Duodenal mucosa (tissue), 2 donors: ENCODE measurements at regions not wholly inside any gene's neighbourhood (a gene's known extent, or its start where the extent isn't known, plus 50 kb on each side); places are given as distances from the start of the nearest gene placed in this dataset.

Experiments used
- H3K27ac ChIP-seq: one replicate; pipeline ENCODE4 v1.7.0; 2013; ENCODE audit warnings: low read depth, low read length
- H3K27me3 ChIP-seq, 2 donors: one replicate each; pipeline ENCODE4 v1.7.0; 2013; ENCODE audit warnings: low read length in 2 of 2, control low read depth in 1 of 2; ENCODE audit not compliant: insufficient read depth in 2 of 2, control insufficient read depth in 1 of 2
- H3K36me3 ChIP-seq, 2 donors: one replicate each; pipeline ENCODE4 v1.7.0; 2013; ENCODE audit warnings: low read length in 2 of 2, control low read depth in 1 of 2; ENCODE audit not compliant: insufficient read depth in 2 of 2, control insufficient read depth in 1 of 2
- H3K4me1 ChIP-seq, 2 donors: one replicate each; pipeline ENCODE4 v1.7.0; 2013; ENCODE audit warnings: low read length in 2 of 2, control low read depth in 1 of 2; ENCODE audit not compliant: insufficient read depth in 2 of 2, control insufficient read depth in 1 of 2
- H3K4me3 ChIP-seq, 2 donors: one replicate each; pipeline ENCODE4 v1.7.0; 2013; ENCODE audit warnings: low read length in 2 of 2, low read depth in 1 of 2
- H3K9ac ChIP-seq, 2 donors: one replicate each; pipeline ENCODE4 v1.7.0; 2013; ENCODE audit warnings: low read length in 2 of 2, low read depth in 1 of 2
- H3K9me3 ChIP-seq, 2 donors: one replicate each; pipeline ENCODE4 v1.7.0; 2013; ENCODE audit warnings: low read length in 2 of 2, control low read depth in 1 of 2; ENCODE audit not compliant: control insufficient read depth in 1 of 2

DNA sequence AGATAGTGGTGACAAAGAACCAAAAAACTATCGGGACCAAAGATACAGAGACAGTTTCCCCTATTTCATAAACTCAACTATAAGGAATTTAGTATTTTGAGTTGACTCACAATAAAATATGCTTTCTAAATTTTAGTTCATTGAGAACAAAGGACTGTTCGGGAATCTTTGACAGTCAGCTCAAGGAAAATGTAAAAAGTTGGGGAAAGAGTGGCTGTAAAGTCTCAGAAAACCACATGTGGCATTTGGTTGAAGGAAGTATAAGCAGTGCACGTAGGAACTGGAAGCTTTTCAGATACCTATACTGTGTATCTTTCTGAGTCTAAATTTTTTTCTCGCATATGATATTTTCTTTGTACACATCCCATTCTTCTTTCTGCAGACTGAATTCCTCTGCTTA, 688.9 kb downstream of the KCNA4 start:
- H3K9ac ChIP-seq: no peak overlapping the region
- no peaks in the 10 kb centered on the region for H3K4me1 ChIP-seq
- no peaks in the 10 kb centered on the region for H3K9me3 ChIP-seq
- no peaks in the 10 kb centered on the region for H3K27me3 ChIP-seq
- H3K27ac ChIP-seq: no peak overlapping the region
- H3K36me3 ChIP-seq: no peaks in the 10 kb centered on the region
- no peak overlapping the region for H3K4me3 ChIP-seq

- no peaks in the 10 kb centered on the region for H3K9me3 ChIP-seq
- H3K9ac ChIP-seq: no peak overlapping the region
- no peak overlapping the region for H3K4me3 ChIP-seq
- H3K4me1 ChIP-seq: no peaks in the 10 kb centered on the region
- H3K27me3 ChIP-seq: no peaks in the 10 kb centered on the region
- no peaks in the 10 kb centered on the region for H3K36me3 ChIP-seq
- H3K27ac ChIP-seq: no peak overlapping the region
Observed at GRCh38 chr11:29326757-29327156, 690.1 kb downstream of the KCNA4 start.

GRCh38 chr11:29324328-29324727, 692.5 kb downstream of the KCNA4 start:
- H3K9ac ChIP-seq: no peak overlapping the region
- no peak overlapping the region for H3K4me3 ChIP-seq
- H3K4me1 ChIP-seq: no peaks in the 10 kb centered on the region
- H3K9me3 ChIP-seq: no peaks in the 10 kb centered on the region
- no peak overlapping the region for H3K27ac ChIP-seq
- no peaks in the 10 kb centered on the region for H3K27me3 ChIP-seq
- no peaks in the 10 kb centered on the region for H3K36me3 ChIP-seq

DNA sequence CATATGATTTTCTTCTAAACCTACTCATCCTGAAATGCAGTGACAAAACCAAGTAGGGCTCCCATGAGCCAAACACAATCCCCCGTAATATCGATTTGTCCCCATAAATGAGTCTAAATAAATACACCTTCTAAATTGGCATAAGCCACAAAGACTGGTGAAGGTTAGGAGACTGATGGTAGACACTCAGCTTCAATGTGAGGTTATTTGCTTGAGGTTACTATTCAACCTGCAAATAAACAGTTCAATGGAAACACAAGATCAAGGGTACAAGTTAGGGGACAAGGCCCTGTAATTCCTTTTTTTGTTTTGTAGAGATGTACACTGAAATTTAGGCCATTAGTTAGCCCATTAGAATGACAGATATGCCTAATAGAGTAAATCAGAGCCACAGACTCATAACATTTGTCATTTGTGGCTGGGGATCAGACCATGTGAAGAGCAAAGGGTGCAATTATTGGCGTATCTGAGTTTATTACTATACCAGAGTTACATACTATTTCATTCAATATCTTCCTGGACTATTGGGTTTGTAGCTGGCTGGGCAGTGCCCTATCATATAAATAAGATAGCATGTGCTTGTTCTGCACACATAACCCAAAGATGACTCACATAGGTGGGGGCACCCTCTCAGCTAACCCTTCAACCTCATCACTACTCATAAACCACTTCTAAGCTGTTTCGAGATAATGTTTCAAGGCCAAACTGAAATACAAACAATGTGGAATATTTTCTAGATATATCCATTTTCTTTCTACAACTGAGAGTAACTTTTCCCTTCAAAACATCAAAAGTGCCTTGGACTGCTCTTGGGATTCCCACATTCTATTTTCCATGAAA, 695.3 kb downstream of the KCNA4 start:
- no peaks in the 10 kb centered on the region for H3K36me3 ChIP-seq
- H3K4me3 ChIP-seq: no peak overlapping the region
- H3K9me3 ChIP-seq: no peaks in the 10 kb centered on the region
- H3K4me1 ChIP-seq: no peaks in the 10 kb centered on the region
- H3K27ac ChIP-seq: no peak overlapping the region
- H3K9ac ChIP-seq: no peak overlapping the region
- no peaks in the 10 kb centered on the region for H3K27me3 ChIP-seq

DNA sequence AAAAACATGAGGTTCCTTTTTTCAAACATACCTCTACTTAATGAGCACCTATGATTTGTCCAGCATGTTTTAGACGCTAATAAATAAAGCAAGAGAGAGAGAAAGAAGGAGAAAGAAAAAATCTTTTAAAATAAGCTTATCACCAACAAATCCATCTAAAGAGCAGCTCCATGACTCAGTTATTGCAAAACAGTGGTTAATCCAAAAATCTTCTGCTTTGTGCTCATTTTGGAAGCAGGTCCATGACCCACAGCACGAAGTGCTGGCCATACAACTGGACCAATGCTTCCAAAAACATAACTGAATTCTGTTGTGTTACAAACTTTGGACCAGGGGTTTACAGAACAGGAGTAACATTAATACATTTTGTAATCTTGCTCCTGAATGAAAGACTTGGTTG, 696.6 kb downstream of the KCNA4 start:
- Histone ChIP-seq H3K36me3 (no peaks in the 10 kb centered on the region), H3K9ac (no peak overlapping the region), H3K4me1 (no peaks in the 10 kb centered on the region), H3K27me3 (no peaks in the 10 kb centered on the region), H3K4me3 (no peak overlapping the region), H3K27ac (no peak overlapping the region), H3K9me3 (no peaks in the 10 kb centered on the region)

GRCh38 chr11:29319210-29319609, 697.6 kb downstream of the KCNA4 start:
- Histone ChIP-seq H3K9me3 (no peaks in the 10 kb centered on the region), H3K4me3 (no peak overlapping the region), H3K36me3 (no peaks in the 10 kb centered on the region)

GRCh38 chr11:29318134-29318845, 698.5 kb downstream of the KCNA4 start:
- Histone ChIP-seq H3K4me1 (no peaks in the 10 kb centered on the region), H3K27me3 (no peaks in the 10 kb centered on the region), H3K36me3 (no peaks in the 10 kb centered on the region), H3K27ac (no peak overlapping the region), H3K9ac (no peak overlapping the region), H3K4me3 (no peak overlapping the region), H3K9me3 (no peaks in the 10 kb centered on the region)

More at GRCh38 chr11:29319210-29319609, 697.6 kb downstream of the KCNA4 start:
- no peak overlapping the region for H3K27ac ChIP-seq
- no peak overlapping the region for H3K9ac ChIP-seq
- no peaks in the 10 kb centered on the region for H3K4me1 ChIP-seq
- H3K27me3 ChIP-seq: no peaks in the 10 kb centered on the region

DNA sequence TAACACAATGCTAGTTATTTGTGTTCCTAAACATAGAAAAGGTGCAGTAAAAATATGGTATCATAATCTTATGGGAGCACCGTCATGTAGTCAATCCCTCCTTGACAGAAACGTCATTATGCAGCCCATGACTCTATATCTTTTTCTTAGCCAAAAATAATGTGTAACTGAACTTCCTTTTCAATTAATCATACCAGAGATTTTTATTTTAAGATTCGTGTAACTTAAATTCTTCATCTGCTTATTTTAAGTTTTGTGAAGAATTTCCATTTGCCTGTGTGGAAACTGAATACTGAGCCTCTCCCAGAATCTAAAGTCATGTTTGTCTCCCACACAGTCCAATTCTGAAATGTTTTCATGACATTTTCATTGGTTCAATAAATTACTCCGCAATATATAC, 699.1 kb downstream of the KCNA4 start:
- H3K27ac ChIP-seq: no peak overlapping the region
- H3K4me1 ChIP-seq: no peaks in the 10 kb centered on the region
- H3K9me3 ChIP-seq: no peaks in the 10 kb centered on the region
- no peak overlapping the region for H3K9ac ChIP-seq
- no peak overlapping the region for H3K4me3 ChIP-seq
- H3K36me3 ChIP-seq: no peaks in the 10 kb centered on the region
- H3K27me3 ChIP-seq: no peaks in the 10 kb centered on the region

- H3K36me3 ChIP-seq: no peaks in the 10 kb centered on the region
Observed at GRCh38 chr11:29315275-29315674, 701.6 kb downstream of the KCNA4 start.

DNA sequence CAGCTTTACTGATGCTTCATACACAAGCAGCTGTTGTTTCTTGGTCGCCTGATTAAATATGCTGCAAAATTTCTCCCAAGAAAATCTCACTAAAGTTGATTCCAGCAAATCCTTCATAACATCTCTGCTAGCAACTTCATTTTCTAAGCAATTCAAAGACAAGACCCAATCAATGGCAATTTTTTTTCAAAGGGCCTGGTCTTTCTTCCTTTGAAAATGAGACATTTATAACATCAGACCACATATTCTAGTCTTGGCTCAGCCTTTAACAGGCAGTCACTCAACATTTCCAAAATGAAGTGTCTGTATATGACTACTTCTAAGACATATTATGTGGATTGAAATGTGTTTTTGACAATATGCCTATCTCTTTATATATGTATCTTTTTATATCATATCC, 702.6 kb downstream of the KCNA4 start:
- Histone ChIP-seq H3K4me3 (no peak overlapping the region), H3K9me3 (no peaks in the 10 kb centered on the region), H3K9ac (no peak overlapping the region), H3K27me3 (no peaks in the 10 kb centered on the region), H3K27ac (no peak overlapping the region), H3K4me1 (no peaks in the 10 kb centered on the region), H3K36me3 (no peaks in the 10 kb centered on the region)

More at GRCh38 chr11:29315275-29315674, 701.6 kb downstream of the KCNA4 start:
- no peaks in the 10 kb centered on the region for H3K27me3 ChIP-seq
- no peak overlapping the region for H3K4me3 ChIP-seq
- H3K9me3 ChIP-seq: no peaks in the 10 kb centered on the region
- H3K9ac ChIP-seq: no peak overlapping the region
- no peaks in the 10 kb centered on the region for H3K4me1 ChIP-seq
- H3K27ac ChIP-seq: no peak overlapping the region
